Upper lobe of left lung (tissue), 4 donors: ENCODE measurements at regions not wholly inside any gene's neighbourhood (a gene's known extent, or its start where the extent isn't known, plus 50 kb on each side); places are given as distances from the start of the nearest gene placed in this dataset.

Experiments used
- EP300 ChIP-seq, 4 donors: sonication (generic); formaldehyde crosslinking; IDR thresholded peaks; one replicate each; pipeline ENCODE4 v1.5.1; 2017; ENCODE audit warnings: antibody characterized with exemption in 4 of 4, control low read depth in 2 of 4
- POLR2A ChIP-seq, 4 donors: fragments of 450-650 bp; IDR thresholded peaks; one replicate each; pipeline ENCODE4 v1.5.1; 2016 to 2017; ENCODE audit warnings: antibody characterized with exemption in 4 of 4, mild to moderate bottlenecking in 2 of 4
- POLR2AphosphoS5 ChIP-seq, 2 donors: sonication (generic); formaldehyde crosslinking; IDR thresholded peaks; one replicate each; pipeline ENCODE4 v1.5.1; 2017; ENCODE audit warnings: antibody characterized with exemption in 2 of 2
- TF ChIP-seq, protein P1 (sequence below), 6 experiments: fragments of 450-650 bp in 4 of 6; fragments of 200-600 bp in 2 of 6; sonication (generic) in 2 of 6; IDR thresholded peaks; one replicate each; pipeline ENCODE4 v1.5.1; 2016 to 2019; ENCODE audit warnings: antibody characterized with exemption in 6 of 6

DNA sequence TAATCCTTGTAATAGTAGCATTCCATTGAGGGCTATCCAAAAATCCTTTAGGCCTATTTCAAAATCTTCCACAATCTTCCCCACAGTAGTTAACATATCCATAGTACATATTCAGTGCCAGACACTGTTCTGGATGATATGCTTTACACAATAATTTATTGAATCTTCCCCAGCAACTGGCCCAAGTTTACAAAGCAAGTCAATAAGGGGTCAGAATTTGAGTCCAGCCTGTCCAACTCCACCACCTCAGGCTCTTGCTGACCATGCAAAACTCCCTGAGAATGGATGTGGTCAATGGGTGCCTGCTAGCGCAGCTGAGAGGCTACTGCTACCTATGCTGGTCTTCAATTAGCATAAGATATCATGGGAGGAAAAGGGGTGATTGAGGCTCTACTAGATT, 529.6 kb downstream of the FGF9 start:
- TF ChIP-seq POLR2A (IDR thresholded peaks at IDR 0.05) = no peak
- TF ChIP-seq, protein P1, sequence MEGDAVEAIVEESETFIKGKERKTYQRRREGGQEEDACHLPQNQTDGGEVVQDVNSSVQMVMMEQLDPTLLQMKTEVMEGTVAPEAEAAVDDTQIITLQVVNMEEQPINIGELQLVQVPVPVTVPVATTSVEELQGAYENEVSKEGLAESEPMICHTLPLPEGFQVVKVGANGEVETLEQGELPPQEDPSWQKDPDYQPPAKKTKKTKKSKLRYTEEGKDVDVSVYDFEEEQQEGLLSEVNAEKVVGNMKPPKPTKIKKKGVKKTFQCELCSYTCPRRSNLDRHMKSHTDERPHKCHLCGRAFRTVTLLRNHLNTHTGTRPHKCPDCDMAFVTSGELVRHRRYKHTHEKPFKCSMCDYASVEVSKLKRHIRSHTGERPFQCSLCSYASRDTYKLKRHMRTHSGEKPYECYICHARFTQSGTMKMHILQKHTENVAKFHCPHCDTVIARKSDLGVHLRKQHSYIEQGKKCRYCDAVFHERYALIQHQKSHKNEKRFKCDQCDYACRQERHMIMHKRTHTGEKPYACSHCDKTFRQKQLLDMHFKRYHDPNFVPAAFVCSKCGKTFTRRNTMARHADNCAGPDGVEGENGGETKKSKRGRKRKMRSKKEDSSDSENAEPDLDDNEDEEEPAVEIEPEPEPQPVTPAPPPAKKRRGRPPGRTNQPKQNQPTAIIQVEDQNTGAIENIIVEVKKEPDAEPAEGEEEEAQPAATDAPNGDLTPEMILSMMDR (IDR thresholded peaks at IDR 0.05) = no peak
- TF ChIP-seq EP300 (IDR thresholded peaks at IDR 0.05) = no peak
- TF ChIP-seq POLR2AphosphoS5 (IDR thresholded peaks at IDR 0.05) = no peak
